ENCODE measurements at regions not wholly inside any gene's neighbourhood (a gene's known extent, or its start where the extent isn't known, plus 50 kb on each side); places are given as distances from the start of the nearest gene placed in this dataset.

GRCh38 chr7:65254061-65254460 lies 119.6 kb upstream of the ZNF92 start:
- H3K27ac ChIP-seq, result no peak overlapping the region
- intact Hi-C loops (cut with DNase I), result no loop called here
- no peak for DNase-seq (ENCODE audit: low spot score)
- no peaks in the 10 kb centered on the region for H3K27me3 ChIP-seq (replicated peaks; ENCODE audit: insufficient read depth)
- H3K4me1 ChIP-seq (replicated peaks), result no peaks in the 10 kb centered on the region
- no peaks in the 10 kb centered on the region for H3K9me3 ChIP-seq
- no peak overlapping the region for H3K4me3 ChIP-seq
- no peaks in the 10 kb centered on the region for H3K36me3 ChIP-seq
- no peak for TF ChIP-seq POLR2A (IDR thresholded peaks at IDR 0.05)
- TF ChIP-seq, protein P1, sequence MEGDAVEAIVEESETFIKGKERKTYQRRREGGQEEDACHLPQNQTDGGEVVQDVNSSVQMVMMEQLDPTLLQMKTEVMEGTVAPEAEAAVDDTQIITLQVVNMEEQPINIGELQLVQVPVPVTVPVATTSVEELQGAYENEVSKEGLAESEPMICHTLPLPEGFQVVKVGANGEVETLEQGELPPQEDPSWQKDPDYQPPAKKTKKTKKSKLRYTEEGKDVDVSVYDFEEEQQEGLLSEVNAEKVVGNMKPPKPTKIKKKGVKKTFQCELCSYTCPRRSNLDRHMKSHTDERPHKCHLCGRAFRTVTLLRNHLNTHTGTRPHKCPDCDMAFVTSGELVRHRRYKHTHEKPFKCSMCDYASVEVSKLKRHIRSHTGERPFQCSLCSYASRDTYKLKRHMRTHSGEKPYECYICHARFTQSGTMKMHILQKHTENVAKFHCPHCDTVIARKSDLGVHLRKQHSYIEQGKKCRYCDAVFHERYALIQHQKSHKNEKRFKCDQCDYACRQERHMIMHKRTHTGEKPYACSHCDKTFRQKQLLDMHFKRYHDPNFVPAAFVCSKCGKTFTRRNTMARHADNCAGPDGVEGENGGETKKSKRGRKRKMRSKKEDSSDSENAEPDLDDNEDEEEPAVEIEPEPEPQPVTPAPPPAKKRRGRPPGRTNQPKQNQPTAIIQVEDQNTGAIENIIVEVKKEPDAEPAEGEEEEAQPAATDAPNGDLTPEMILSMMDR (IDR thresholded peaks at IDR 0.05), result no peak
- TF ChIP-seq POLR2AphosphoS5 (IDR thresholded peaks at IDR 0.05), result no peak
- 84% methylated on average over 1 of the region's 1 CpG for WGBS

GRCh38 chr7:65251851-65252620 lies 121.6 kb upstream of the ZNF92 start:
- TF ChIP-seq POLR2A (IDR thresholded peaks at IDR 0.05) (no peak), POLR2AphosphoS5 (IDR thresholded peaks at IDR 0.05) (no peak)
- TF ChIP-seq, protein P1 (IDR thresholded peaks at IDR 0.05), result no peak
- DNase-seq (ENCODE audit: low spot score), result peak; percentile 14
- Histone ChIP-seq H3K9me3 (no peaks in the 10 kb centered on the region), H3K27ac (no peak overlapping the region), H3K36me3 (no peaks in the 10 kb centered on the region), H3K27me3 (replicated peaks; ENCODE audit: insufficient read depth) (no peaks in the 10 kb centered on the region), H3K4me1 (replicated peaks) (no peaks in the 10 kb centered on the region), H3K4me3 (peak overlapping the region; percentile 45 to 49)
- 0% methylated on average over 47 of the region's 64 CpGs for WGBS
- intact Hi-C loops (cut with DNase I), result no loop called here

GRCh38 chr7:65250697-65251395 lies 122.8 kb upstream of the ZNF92 start:
- no peak for DNase-seq (ENCODE audit: low spot score)
- 94% methylated on average over 18 of the region's 18 CpGs for WGBS
- Histone ChIP-seq H3K4me1 (replicated peaks) (no peaks in the 10 kb centered on the region), H3K4me3 (no peak overlapping the region), H3K9me3 (no peaks in the 10 kb centered on the region), H3K27ac (no peak overlapping the region), H3K36me3 (no peaks in the 10 kb centered on the region), H3K27me3 (replicated peaks; ENCODE audit: insufficient read depth) (no peaks in the 10 kb centered on the region)
- intact Hi-C loops (cut with DNase I), result no loop called here
- TF ChIP-seq, protein P1 (IDR thresholded peaks at IDR 0.05), result no peak
- TF ChIP-seq POLR2AphosphoS5 (IDR thresholded peaks at IDR 0.05), result no peak
- TF ChIP-seq POLR2A (IDR thresholded peaks at IDR 0.05), result no peak

- intact Hi-C loops (cut with DNase I), result no loop called here
- Histone ChIP-seq H3K27me3 (replicated peaks; ENCODE audit: insufficient read depth) (no peaks in the 10 kb centered on the region), H3K9me3 (no peaks in the 10 kb centered on the region), H3K4me1 (replicated peaks) (no peaks in the 10 kb centered on the region), H3K4me3 (no peak overlapping the region), H3K27ac (no peak overlapping the region), H3K36me3 (no peaks in the 10 kb centered on the region)
- no peak for DNase-seq (ENCODE audit: low spot score)
- TF ChIP-seq POLR2AphosphoS5 (IDR thresholded peaks at IDR 0.05) (no peak), POLR2A (IDR thresholded peaks at IDR 0.05) (no peak)
- TF ChIP-seq, protein P1 (IDR thresholded peaks at IDR 0.05), result no peak
- 77% methylated on average over 3 of the region's 3 CpGs for WGBS
Observed at GRCh38 chr7:65250216-65250615, 123.4 kb upstream of the ZNF92 start.

Measured in prostate gland (tissue), 2 donors.